H1 (cell line): ENCODE measurements at regions not wholly inside any gene's neighbourhood (a gene's known extent, or its start where the extent isn't known, plus 50 kb on each side); places are given as distances from the start of the nearest gene placed in this dataset.

Source experiments
- EP300 ChIP-seq, 2 experiments: IDR thresholded peaks; 1 replicate in 1 of 2; 2 replicates in 1 of 2; pipeline ENCODE4 v1.6.1; 2011 to 2012; ENCODE audit warnings: low read depth in 2 of 2, low read length in 2 of 2, mild to moderate bottlenecking in 2 of 2, borderline replicate concordance in 1 of 2, inconsistent platforms in 1 of 2, moderate library complexity in 1 of 2
- EZH2 ChIP-seq: fragments of 200-600 bp; sonication (generic); IDR thresholded peaks from 2 replicates; pipeline ENCODE4 v1.7.1; 2012; ENCODE audit warnings: low read depth, mild to moderate bottlenecking, moderate library complexity, low read length, inconsistent platforms; ENCODE audit not compliant: severe bottlenecking
- GABPA ChIP-seq: IDR thresholded peaks from 2 replicates; pipeline ENCODE4 v1.6.1; 2011; ENCODE audit warnings: mild to moderate bottlenecking, low read length, moderate library complexity, borderline replicate concordance; ENCODE audit not compliant: insufficient read depth
- HDAC2 ChIP-seq, 2 experiments: fragments of 300-600 bp in 1 of 2; sonication (generic) in 1 of 2; IDR thresholded peaks; 2 replicates each; pipeline ENCODE4 v1.6.1; 2011 to 2012; ENCODE audit warnings: low read depth in 2 of 2, low read length in 2 of 2, mild to moderate bottlenecking in 2 of 2, moderate library complexity in 2 of 2, borderline replicate concordance in 1 of 2, inconsistent platforms in 1 of 2
- JUN ChIP-seq: IDR thresholded peaks from 2 replicates; pipeline ENCODE4 v1.6.1; 2011; ENCODE audit warnings: low read depth, mild to moderate bottlenecking, improper control_type of control experiment, low read length
- MAFK ChIP-seq: IDR thresholded peaks from 2 replicates; pipeline ENCODE4 v1.6.1; 2012; ENCODE audit warnings: low read depth, mild to moderate bottlenecking, improper control_type of control experiment, low read length
- POLR2A ChIP-seq, 2 experiments: IDR thresholded peaks; 1 replicate in 1 of 2; 2 replicates in 1 of 2; pipeline ENCODE4 v1.6.1; 2011; ENCODE audit warnings: low read depth in 2 of 2, low read length in 2 of 2, mild to moderate bottlenecking in 2 of 2; ENCODE audit errors: control extremely low read depth in 1 of 2
- RBBP5 ChIP-seq: IDR thresholded peaks from 2 replicates; pipeline ENCODE4 v1.7.1; 2012; ENCODE audit warnings: low read depth, mild to moderate bottlenecking, inconsistent platforms, low read length, moderate library complexity, borderline replicate concordance
- SP1 ChIP-seq: IDR thresholded peaks from 2 replicates; pipeline ENCODE4 v1.6.1; 2011; ENCODE audit warnings: low read depth, low read length
- SUZ12 ChIP-seq: fragments of 200-600 bp; sonication (generic); IDR thresholded peaks from 2 replicates; pipeline ENCODE4 v1.6.1; 2012; ENCODE audit warnings: mild to moderate bottlenecking, inconsistent platforms, low read length, moderate library complexity, mixed read lengths
- TCF12 ChIP-seq: IDR thresholded peaks from 2 replicates; pipeline ENCODE4 v1.6.1; 2011; ENCODE audit warnings: low read depth, mild to moderate bottlenecking, low read length
- TF ChIP-seq, protein P1 (sequence below), 3 experiments: IDR thresholded peaks; 1 replicate in 2 of 3; 2 replicates in 1 of 3; pipeline versions ENCODE4 v1.5.1 to v1.6.1; 2011; ENCODE audit warnings: low read length in 3 of 3, mild to moderate bottlenecking in 3 of 3, inconsistent platforms in 2 of 3, low read depth in 1 of 3, moderate library complexity in 1 of 3; ENCODE audit not compliant: insufficient read depth in 1 of 3; ENCODE audit errors: control extremely low read depth in 1 of 3
- TF ChIP-seq, protein P2 (sequence below): IDR thresholded peaks from 2 replicates; pipeline ENCODE4 v1.6.1; 2012; ENCODE audit warnings: inconsistent platforms

DNA sequence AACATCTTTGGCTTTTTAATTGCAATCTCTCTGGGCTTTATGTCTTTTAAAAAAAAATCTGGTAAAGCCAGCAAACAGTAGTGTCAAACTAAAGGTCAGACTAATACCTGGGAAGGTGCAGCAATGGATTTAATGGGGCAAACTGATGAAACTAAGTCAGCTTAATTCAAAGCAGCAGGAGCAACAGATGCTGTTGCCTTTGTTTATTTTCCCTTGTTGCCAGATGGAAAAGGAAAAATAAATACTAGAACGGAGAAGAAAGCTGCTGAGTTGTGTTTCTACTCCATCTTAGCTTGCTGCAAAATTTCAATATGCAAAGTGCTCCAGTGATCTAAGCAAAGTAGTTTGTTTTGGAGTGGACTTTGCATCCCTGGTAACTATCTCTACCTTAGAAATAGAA is 1097.8 kb downstream of the PCDH17 start:
- TF ChIP-seq, protein P1, sequence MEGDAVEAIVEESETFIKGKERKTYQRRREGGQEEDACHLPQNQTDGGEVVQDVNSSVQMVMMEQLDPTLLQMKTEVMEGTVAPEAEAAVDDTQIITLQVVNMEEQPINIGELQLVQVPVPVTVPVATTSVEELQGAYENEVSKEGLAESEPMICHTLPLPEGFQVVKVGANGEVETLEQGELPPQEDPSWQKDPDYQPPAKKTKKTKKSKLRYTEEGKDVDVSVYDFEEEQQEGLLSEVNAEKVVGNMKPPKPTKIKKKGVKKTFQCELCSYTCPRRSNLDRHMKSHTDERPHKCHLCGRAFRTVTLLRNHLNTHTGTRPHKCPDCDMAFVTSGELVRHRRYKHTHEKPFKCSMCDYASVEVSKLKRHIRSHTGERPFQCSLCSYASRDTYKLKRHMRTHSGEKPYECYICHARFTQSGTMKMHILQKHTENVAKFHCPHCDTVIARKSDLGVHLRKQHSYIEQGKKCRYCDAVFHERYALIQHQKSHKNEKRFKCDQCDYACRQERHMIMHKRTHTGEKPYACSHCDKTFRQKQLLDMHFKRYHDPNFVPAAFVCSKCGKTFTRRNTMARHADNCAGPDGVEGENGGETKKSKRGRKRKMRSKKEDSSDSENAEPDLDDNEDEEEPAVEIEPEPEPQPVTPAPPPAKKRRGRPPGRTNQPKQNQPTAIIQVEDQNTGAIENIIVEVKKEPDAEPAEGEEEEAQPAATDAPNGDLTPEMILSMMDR (IDR thresholded peaks at IDR 0.05; ENCODE audit: control extremely low read depth in 1 of 3, insufficient read depth in 1 of 3, low read depth in 1 of 3, low read length in 3 of 3): no peak
- TF ChIP-seq, protein P2, sequence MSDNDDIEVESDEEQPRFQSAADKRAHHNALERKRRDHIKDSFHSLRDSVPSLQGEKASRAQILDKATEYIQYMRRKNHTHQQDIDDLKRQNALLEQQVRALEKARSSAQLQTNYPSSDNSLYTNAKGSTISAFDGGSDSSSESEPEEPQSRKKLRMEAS: no peak
- TF ChIP-seq POLR2A (IDR thresholded peaks at IDR 0.05; ENCODE audit: control extremely low read depth in 1 of 2, low read depth in 2 of 2, low read length in 2 of 2) (no peak), EZH2 (no peak), MAFK (no peak), JUN (no peak), SUZ12 (no peak), SP1 (no peak), TCF12 (no peak), RBBP5 (no peak), EP300 (IDR thresholded peaks at IDR 0.05; ENCODE audit: borderline replicate concordance in 1 of 2, low read depth in 2 of 2, low read length in 2 of 2) (no peak), HDAC2 (IDR thresholded peaks at IDR 0.05; ENCODE audit: borderline replicate concordance in 1 of 2, low read depth in 2 of 2, low read length in 2 of 2) (no peak), GABPA (no peak)
